Myocyte (in vitro differentiated cells): ENCODE measurements at regions not wholly inside any gene's neighbourhood (a gene's known extent, or its start where the extent isn't known, plus 50 kb on each side); places are given as distances from the start of the nearest gene placed in this dataset.
"Not testable (repeated sequence)": the region's sequence is repeated elsewhere in the genome, so short reads cannot be mapped to it uniquely, and the experiment has no call there.

ENCODE experiments used
- DNase-seq: peaks from one replicate; pipeline ENCODE4 v3.0.0-alpha.2; 2012; ENCODE audit warnings: low read depth

- DNase-seq = no peak
Measured at GRCh38 chr16:47865337-47865855, 290.4 kb downstream of the ABCC12 start.

DNA sequence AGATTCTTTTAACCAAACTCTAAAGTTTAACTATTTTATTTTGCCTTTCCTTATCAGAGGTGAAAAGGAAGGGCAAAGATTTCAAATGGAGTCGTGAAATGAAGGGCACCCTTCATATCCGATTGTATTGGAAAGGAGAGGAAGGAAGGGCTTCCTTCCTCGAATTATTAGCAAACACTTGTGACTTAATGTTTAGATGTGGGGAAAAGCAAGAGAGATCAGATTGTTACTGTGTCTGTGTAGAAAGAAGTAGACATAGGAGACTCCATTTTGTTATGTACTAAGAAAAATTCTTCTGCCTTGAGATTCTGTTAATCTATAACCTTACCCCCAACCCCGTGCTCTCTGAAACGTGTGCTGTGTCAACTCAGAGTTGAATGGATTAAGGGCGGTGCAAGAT lies 291.5 kb downstream of the ABCC12 start:
- not testable (repeated sequence) for DNase-seq

DNA sequence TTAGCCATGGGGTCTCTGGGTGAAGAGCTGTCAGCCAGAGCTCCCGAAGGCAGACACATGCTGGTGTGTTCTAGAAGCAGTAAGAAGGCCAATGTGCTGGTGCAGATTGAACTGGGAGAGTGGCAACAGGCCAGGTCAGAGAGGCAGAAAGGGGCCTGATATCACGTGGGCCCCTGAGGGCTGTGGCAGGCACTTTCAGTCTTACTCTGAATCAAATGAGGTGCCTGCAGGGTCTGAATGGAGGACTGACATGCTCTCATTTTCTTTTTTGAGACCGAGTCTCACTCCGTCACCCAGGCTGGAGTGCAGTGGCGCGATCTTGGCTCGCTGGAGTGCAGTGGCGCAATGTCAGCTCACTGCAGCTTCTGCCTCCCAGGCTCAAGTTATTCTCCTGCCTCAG lies 293.8 kb downstream of the ABCC12 start:
- DNase-seq = no peak

DNA sequence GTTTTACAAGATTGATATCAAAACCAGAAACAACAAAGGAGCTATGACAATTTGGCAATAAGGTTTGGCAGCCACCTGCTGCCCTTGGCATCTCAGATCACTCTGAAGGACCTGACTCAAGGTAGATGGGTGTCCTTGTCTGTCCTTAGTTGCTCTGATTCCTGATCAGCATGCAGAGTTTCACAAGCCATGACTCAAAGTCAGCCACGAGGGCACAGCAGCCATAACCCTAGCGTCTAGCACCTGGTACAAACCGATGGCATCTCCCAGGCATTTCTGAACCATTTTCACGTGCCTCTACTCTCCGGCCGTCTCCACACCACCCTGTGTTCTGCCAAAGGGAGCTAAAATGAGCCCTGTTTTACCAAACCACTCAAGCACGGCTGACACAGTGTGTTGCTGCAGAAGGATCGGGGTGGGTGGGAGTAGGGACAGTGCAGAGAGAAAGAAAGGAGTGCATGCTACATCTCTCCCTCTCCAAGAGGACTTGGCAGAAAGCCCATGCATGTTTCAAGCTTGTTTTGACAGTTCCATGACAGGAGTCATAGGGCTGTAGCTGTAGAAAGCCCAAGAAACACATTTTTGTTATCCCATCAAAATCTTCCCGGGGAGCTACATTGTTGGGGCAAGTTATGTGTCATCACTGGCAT lies 297.3 kb downstream of the ABCC12 start:
- DNase-seq = no peak

DNA sequence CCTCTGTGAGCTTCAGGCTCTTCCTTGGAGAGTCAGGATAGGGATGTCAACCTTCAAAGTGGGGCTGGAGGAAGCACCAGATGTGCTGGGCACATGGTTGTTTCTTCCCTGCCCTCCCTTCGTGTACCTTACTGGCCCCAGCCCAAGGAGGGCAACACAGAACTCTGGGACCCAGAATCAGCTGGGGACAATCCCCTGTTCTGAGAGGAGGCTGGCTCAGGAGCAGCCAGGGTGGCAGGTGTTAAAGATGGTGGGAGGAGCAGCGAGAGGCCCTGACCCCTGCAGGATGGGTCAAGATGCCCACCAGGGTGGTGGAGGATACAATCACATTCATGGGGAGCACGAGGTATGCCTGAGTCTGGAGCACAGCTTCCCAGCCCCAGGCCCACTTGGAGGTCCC lies 300.4 kb downstream of the ABCC12 start:
- DNase-seq = no peak

DNA sequence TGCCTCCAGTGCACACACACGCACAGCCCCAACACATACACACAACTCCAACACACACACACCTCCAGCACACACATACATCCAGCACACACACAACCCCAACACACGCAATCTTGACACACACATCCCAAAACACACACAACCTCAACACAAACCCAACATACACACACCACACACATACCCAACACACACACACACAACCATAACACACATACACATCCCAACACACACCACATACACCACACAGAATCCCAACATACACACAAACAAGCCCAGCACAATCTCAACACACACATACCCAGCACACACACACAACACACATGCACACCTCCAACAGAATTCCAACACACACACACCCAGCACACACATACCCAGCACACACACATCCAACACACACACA lies 301.1 kb downstream of the ABCC12 start:
- no peak for DNase-seq

DNA sequence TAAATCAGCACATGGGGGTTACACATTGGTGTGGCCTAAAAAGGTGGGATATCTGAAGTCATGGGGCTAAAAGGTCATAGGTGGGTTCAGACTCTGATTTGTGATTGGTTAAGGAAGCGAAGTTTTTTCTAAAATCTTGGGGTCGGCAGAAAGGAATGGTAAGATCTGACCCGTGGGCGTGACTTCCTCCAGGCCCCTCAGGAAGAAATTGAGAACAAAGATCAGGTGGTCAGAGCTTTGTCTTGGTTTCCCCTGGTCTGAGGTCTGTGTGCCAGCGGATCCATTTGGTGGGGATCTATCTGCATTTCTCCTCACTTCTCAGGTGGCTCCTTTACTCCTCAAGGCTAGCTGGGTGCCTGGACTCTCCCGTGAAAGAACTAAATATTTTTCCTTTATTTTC lies 302.8 kb downstream of the ABCC12 start:
- DNase-seq = no peak

DNA sequence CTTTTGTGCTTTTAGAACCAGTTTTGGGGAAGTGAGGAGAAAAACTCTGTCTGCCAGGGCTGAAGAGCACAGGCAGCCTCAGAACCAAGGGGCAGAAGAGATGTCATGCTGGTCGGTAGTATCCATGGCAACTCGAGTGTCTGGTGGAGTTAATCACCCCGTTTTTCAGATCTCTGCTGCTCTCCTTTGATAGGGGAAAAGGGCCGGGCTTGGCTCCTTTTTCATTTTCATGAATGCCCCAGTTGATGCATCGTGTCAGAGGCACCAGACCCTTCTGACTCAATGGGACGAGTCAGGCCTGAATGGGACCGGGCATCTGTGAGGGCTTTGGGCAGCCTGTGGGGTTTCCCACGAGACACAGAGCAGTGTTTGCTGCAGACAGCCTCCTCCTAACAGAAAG lies 304.6 kb downstream of the ABCC12 start:
- DNase-seq = no peak

GRCh38 chr16:47849736-47850135 lies 306.1 kb downstream of the ABCC12 start:
- DNase-seq = no peak

GRCh38 chr16:47848421-47849109 lies 307.2 kb downstream of the ABCC12 start:
- no peak for DNase-seq

DNA sequence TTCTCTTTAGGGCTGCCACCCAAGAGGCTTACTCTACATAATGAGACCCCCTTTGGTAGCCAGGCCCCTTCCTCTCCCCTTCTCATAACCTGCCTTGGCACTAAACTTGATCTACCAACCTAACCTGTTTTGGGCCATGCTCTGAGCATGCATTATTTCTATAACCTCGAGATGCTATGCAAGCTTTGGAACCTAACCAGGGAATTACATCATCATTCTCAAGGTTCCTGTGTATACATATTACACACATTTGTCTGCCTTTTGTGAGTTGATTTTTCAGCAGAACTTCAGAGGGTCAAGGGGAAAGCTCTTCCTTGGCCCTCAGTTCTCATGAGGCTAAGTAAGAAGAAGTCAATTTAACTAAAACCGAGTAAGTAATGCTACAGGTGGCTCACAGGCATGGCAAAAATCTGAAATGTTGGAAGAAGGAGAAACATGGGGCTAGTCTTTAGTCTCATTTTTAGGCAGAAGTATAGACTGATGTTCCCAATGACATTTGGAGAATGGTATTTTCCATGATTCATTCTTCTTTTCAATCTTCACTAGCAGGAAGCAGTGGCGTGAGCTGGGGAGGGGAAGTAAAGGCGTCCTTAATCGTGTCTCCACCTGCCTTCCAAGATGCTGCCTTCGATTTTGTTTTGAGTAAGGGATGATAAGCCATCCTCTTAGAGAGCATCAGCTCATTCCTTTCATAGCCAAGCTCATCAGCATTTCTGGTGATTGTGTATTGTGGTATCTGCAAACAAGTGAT lies 308.4 kb downstream of the ABCC12 start:
- DNase-seq = no peak

- no peak for DNase-seq
Measured at GRCh38 chr16:47834485-47835024, 321.2 kb downstream of the ABCC12 start.

DNA sequence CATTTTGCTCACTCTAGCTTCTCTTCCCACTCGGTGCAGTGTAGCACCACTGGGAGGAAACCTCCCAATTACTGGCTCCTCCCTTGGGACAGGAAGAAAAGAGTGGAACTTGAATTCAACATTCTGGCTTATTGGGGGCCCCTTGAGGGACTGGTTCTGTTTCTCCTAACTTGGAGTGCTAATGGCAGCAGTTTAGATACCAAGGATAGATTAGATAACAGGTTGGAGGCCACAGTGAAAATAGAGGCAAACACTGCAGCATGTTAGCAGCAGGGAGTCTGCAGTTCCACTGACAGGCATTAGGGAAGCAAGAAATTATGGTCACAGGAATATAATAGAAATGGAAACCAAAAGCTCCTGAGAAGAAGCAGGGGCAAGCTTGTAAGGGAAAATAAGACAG lies 322.0 kb downstream of the ABCC12 start:
- no peak for DNase-seq

DNA sequence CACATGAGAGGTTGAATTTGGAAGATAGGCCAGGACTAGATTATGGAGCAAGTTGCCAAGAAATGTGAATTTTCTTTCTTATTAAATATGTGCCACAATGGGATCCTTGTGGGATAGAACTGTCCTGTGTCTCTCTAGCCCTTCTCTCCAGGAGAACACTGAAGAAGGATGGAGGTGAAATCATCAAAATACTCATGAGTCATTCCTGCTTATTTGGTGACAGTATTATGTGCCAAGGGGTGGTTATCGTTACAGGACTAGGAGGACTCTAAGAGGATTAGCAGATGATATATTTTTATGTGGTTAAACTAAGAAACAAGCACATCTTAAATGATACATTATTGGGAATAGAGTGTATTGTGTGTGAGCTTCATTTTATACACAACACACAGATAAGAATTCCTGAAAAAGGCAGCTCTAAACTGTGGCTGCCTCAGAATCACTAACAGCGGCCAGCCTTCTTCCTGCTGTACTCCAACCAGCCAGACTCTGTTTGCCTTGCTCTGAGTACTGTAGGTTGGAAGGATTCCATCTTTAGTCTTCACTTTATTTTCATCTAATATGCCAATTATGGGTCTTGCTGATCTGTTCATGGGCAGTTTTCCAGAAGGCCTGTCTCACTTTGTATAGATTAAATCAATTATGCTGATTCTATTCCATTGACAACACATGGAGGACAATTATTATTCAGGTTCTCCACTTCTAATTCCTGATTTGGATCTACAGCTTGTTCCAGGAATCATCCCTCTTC lies 325.8 kb downstream of the ABCC12 start:
- DNase-seq = no peak

DNA sequence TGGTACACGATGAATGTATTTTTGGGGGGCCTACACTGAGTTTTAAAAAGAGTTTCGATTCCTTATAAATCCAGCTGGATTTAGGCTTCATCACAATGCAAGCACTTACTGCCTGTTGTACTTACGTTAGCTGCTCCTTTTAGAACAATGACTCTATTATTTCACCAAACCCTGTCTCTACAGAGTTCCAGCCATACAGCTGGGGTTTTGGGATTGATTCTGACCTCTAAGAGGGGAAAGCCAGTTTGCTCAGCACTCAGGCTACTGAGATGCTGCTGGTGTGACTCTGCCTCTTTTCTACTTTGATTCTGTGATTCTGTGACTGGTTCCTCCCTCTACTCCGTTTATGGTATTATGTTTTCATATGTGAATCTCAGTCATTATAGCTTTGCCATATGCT lies 329.7 kb downstream of the ABCC12 start:
- DNase-seq = no peak

DNA sequence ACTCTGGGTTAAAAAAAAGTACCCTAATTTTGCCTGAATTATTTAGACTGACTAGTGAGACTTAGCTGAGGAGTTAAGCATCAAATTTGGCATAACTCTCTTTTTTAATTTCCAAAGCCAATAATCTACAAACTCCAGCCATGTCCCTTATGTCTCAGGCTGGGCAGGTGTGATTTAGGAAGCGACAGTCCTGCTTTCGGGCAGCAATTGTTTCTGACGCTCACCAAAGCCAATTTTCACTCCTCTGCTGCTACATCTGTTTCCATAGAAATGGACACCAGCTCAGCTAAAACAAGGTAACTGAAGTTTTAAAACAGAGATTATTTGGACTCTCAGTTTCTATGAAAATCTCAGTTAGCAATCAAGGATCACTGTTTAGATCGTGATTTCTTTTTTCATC lies 338.7 kb downstream of the ABCC12 start:
- DNase-seq = no peak

GRCh38 chr16:47816511-47816910 lies 339.3 kb downstream of the ABCC12 start:
- DNase-seq = no peak

- DNase-seq = peak; percentile 18
Measured at GRCh38 chr16:47815655-47816054, 340.1 kb downstream of the ABCC12 start.

GRCh38 chr16:47811758-47812157 lies 344.0 kb downstream of the ABCC12 start:
- DNase-seq = not testable (repeated sequence)

DNA sequence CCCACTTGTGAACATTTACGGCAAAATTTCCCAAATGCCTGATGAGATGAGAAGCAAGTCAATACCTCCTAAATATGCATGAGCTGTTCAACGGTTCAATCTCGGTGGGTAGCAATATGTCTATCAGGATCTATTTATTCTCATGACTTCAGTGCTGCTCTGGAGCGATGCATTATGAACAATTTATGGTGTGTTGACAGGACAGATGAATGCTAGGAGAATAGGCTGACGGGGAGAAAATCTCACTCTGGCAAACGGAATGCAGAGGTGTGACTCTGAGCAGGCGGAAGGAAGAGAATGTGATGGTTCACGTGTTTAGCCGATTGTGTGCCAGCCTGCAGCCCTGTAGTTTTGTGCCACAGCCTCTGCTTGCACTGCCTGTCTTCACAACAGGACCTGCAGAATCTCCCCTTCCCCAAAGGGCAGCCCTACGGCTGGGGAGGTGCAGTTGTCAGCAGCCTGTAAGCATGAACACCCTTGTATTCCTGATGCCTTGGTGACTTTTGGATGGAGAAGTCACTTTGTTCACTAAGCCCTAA lies 345.2 kb downstream of the PHKB start:
- DNase-seq = no peak

DNA sequence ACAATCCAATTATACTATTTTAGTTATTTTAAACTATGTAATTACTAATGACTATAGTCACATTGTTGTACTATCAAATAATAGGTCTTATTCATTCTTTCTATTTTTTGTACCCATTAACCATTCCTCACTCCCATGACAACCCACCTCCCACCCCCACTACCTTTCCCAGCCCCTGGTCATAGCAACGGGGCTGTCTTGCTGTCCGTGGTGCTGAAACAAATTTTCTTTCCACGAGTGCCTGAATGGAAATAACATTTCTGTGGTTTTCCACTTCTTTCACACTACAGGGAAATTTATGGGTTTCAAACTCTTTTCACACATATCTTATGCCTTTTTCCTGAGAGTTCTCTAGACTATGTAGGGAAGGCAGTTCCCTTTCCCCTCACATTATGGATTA lies 326.6 kb downstream of the PHKB start:
- peak; percentile 38 for DNase-seq
